Right hindlimb (tissue), 1 donor: ENCODE measurements at regions not wholly inside any gene's neighbourhood (a gene's known extent, or its start where the extent isn't known, plus 50 kb on each side); places are given as distances from the start of the nearest gene placed in this dataset.

Source experiments
- DNase-seq: peaks from one replicate; pipeline ENCODE4 v3.0.0-alpha.2; 2018

- DNase-seq: no peak
These were observed 155.4 kb upstream of the TOM1L1 start for GRCh38 chr17:54745239-54745638.

- DNase-seq: no peak
These were observed 154.8 kb upstream of the TOM1L1 start for GRCh38 chr17:54745862-54746261.

GRCh38 chr17:54749157-54749556 is 151.5 kb upstream of the TOM1L1 start:
- no peak for DNase-seq

- no peak for DNase-seq
These were observed 146.1 kb upstream of the TOM1L1 start for GRCh38 chr17:54754560-54754959.

DNA sequence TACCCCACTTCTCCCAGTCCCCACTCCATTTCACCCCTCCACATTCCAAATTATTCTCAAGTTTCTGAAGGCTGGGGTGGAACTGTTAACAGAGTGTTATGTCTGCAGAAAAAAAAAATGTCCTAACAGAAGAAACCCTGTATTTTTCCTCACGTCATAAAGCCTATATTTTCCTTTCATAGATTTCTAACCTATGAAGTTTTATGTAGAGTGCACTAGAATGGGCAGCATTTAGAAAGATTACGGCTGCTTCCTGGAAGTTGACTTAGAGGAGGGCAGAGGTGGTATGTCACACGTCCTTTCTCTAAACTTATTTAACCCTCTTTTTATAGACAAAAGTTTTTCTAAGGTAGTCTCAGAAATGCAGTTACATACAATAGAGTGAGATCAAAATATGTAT is 139.8 kb upstream of the TOM1L1 start:
- DNase-seq: no peak

GRCh38 chr17:54770836-54771235 is 129.8 kb upstream of the TOM1L1 start:
- no peak for DNase-seq

DNA sequence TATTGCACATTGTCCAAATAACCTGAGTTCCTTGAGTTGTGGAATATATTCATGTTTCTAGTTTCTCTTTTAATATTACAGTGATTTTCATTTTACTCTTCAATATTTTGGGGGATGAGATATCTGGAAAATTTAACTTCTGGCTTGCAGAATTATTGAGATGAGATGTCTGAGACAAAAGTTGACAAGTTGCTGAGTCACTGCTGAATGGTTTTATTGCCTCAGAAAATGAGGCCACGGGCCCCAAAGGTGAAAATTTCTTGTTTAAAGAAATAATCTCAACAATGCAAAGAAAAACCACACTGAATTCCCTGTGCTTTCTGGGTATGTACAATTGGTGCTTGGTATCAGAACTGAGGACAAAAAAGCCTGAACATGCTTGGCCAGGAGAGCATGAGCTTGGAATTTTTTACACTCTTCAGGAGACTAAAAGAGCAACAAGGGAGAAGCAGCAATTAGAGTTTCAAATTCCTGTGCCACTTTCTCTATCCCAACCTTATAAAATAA is 129.2 kb upstream of the TOM1L1 start:
- no peak for DNase-seq

DNA sequence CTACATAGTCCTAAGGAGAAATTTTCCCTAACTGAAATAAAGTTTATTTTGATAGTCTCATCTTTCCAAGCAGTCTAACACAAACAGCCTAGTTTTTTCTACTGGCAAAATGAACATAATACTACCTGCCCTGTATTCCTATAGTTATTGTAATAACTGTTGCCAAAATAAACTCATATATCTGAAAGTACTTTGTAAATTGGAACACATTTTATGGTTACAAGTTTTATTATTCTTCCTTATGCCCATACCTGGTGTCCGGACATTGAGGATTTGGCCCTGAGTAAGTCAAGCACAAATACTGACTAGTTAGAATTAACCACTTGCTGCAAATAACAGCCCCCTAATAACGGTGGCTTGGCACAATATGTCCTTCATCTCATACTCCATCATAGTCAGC is 120.4 kb upstream of the TOM1L1 start:
- DNase-seq: no peak

DNA sequence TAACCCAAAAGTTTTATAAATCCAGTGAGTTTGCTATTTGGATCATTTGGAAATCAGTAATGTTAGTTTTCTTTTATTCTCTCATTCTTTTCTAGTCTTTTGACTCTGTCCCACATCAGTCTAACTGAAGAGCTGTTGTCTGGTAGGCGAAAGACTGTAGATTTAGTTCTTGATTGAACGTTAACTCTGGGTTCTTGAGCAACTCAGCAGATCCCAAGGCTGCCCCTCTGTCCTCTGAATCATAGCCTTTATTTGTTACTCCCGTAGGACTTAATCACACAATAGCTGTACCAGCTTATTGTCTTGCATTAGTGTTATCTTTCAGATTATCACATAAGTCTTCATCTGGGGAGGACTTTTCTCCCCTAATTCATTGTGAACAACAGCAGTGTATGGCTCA is 119.3 kb upstream of the TOM1L1 start:
- no peak for DNase-seq

- DNase-seq: no peak
These were observed 116.3 kb upstream of the TOM1L1 start for GRCh38 chr17:54784305-54784704.

- no peak for DNase-seq
These were observed 114.9 kb upstream of the TOM1L1 start for GRCh38 chr17:54785643-54786268.

DNA sequence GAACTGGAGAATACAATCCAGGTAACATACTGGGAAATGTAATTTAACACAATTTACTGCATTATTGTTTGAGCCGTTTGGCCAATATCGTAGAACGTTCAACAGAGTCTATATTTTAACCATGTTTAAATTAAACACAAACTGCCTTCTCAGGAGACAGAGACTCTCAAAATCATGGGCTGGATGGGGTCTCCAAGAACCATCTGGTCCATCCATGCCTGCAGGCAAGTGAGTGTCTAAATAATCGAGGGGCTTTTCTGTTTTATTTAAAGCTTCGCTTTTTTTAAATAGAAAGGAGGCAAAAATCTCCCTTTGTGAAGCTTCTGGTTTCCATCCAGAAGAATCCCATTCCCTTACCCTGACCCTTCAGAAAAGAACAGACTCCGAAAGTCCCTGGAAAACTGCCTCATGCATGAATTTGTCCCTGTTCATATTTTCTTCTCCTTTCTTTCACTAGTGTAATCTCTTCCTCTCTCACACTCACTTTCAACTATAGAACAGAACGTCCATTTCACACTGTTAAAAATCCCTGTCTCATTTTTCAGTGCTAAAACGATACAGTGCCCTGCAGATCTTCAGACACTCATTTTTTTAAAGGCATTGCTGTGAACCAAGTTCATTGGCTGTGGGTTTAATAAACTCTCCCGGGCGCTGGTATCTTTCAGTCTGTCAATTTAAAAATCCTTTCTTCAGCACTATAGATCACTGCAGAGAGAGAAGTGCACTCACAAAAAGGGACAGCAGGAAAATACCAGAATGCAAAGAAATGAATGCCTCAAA is 111.4 kb upstream of the TOM1L1 start:
- DNase-seq: no peak

DNA sequence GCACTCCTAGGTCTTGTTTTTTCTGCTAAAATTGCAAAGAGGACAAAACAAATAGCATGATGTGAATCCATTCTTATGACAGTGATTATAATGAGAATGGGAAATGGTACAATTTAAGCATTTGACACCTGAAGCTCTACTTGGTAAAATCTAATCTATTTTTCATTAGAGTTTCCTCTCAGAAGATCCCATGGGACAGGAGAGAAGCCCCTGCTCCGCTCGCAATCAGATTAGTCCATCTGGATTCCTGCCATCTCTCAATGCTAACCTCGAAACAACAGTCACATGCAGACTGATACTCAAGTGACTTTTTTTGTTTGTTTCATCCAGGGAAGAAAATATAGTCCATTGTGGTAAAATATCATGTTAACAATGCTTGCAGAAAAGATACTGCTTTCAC is 107.4 kb upstream of the TOM1L1 start:
- DNase-seq: no peak

GRCh38 chr17:54795046-54795445 is 105.6 kb upstream of the TOM1L1 start:
- DNase-seq: no peak

GRCh38 chr17:54807331-54807730 is 93.3 kb upstream of the TOM1L1 start:
- no peak for DNase-seq

GRCh38 chr17:54813896-54814295 is 86.8 kb upstream of the TOM1L1 start:
- DNase-seq: no peak

DNA sequence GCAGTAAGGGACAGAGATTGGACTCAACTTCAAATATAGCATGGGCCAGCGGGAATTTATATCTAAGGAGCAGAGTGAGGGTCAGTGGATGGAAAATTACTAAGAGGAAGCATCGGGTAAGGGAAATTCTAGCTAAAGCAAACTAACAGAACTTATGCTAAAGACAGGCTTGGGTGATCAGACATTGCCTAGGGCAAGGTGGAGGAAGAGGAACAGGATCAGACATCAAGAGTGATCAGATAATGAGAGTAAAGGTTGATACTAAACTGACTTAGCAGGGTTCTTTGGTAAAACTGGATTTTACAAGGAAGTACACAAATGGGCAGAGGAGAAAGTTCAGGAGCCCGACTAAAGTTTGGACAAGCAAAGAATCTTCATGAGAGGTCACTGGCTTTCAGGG is 86.3 kb upstream of the TOM1L1 start:
- DNase-seq: no peak

- no peak for DNase-seq
These were observed 66.6 kb upstream of the TOM1L1 start for GRCh38 chr17:54834086-54834485.

DNA sequence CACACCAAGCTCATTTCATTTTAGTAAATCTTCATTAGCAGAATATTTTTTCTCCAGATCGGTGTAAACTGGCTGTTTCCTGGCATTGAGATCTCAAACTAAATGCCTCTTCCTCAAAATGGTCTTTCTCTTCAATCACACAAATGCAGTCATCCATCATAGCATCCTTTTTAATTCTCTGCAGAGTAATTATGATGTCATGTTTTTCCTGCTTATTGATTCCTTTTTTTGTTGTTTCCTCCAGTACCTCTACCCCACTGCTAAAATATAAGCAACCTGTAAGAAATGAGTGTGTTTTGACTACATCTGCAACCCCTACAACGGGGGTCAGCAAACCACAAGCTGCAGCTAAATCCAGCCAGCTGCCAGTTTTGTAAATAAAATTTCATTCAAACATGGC is 65.6 kb upstream of the TOM1L1 start:
- DNase-seq: no peak

GRCh38 chr17:54836723-54837462 is 63.8 kb upstream of the TOM1L1 start:
- DNase-seq: no peak

DNA sequence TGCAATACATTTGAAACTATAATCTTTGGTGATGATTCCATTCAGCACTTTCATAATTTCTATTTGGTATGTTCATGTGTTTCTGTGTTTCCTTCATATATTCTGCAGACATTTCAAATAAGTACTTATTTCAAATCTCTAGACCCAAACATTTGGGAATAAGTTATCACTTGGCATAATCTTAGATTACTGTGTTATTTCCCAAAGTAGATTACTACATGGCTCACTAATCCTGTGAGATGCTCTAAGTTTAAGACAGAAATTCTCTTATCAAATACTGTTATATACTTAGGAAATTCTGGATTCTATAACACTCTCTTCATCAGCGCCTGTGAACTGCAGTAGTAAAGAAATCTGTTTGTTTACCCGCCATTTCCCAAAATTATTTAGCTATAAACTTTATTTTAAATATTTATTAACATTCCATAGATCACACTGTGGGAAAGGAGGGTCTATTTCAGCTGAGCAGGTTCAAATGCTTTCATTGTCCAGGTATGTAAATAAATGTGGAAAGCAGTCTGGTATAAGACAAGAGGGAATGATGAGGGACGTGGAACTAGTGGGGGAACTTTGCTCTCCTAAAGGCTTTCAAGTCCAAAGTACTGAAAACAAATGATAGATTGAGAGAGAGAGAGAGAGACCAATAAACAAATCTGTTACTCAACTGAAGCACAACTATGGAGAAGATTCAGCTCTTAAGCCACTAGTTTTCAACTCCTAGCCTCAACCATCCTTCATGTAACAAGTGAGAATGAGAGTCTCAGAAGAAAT is 61.8 kb upstream of the TOM1L1 start:
- DNase-seq: no peak

DNA sequence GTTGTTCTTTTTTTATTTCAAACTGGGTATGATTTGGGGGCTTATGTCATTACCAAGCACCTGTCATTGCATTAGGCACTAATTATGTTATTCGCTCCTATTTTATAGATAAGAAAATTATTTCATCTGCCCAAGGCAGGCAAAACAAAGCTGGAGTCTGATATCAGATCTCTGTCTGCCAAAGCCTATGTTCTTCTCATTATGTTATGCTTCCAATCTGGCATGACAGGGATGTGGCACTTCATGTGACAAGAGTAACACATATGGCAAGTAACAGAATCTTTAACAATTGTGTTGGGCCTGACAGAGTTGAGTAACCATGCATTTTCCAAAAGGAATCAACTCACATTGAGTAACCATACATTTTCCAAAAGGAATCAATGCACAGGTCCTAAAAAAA is 61.2 kb upstream of the TOM1L1 start:
- DNase-seq: no peak
